Naive thymus-derived CD8-positive, alpha-beta T cell (primary cell): ENCODE measurements at regions not wholly inside any gene's neighbourhood (a gene's known extent, or its start where the extent isn't known, plus 50 kb on each side); places are given as distances from the start of the nearest gene placed in this dataset.

Experiments
- ATAC-seq, 2 donors: fragments of 150-1000 bp; cut with Tn5 transposase in 1 of 2; sonication (Bioruptor Pico), chemical (Tn5 transposase) in 1 of 2; 1 replicate in 1 of 2; 2 replicates in 1 of 2; pipeline ENCODE4 v1.10.0; 2021; ENCODE audit warnings: mild to moderate bottlenecking in 2 of 2, moderate library complexity in 2 of 2
- POLR2A ChIA-PET: fragments of 350-600 bp; sonication (Branson Sonifier 250); formaldehyde crosslinking; loops from one replicate; lab custom pipeline; 2021; ENCODE audit warnings: antibody characterized with exemption; lab: Charles Lee
- DNase-seq, 10 donors: peaks; one replicate each; pipeline versions ENCODE4 v3.0.0 to v3.0.0-alpha.2; 2020 to 2022
- H3K27ac Mint-ChIP-seq, 10 donors: one replicate each; pipeline ENCODE4 v1.8.0; 2020 to 2022; ENCODE audit warnings: mild to moderate bottlenecking in 10 of 10, mixed read lengths in 10 of 10, moderate library complexity in 4 of 10, inconsistent platforms in 1 of 10
- H3K27me3 Mint-ChIP-seq, 5 donors: one replicate each; pipeline ENCODE4 v1.8.0; 2021 to 2022; ENCODE audit warnings: mixed read lengths in 5 of 5
- H3K36me3 Mint-ChIP-seq, 3 donors: one replicate each; pipeline ENCODE4 v1.8.0; 2020 to 2022; ENCODE audit warnings: mixed read lengths in 3 of 3, mild to moderate bottlenecking in 2 of 3, inconsistent platforms in 1 of 3
- H3K4me1 Mint-ChIP-seq, 4 donors: one replicate each; pipeline ENCODE4 v1.8.0; 2021 to 2022; ENCODE audit warnings: mixed read lengths in 4 of 4
- H3K4me3 Mint-ChIP-seq, 10 donors: one replicate each; pipeline ENCODE4 v1.8.0; 2020 to 2022; ENCODE audit warnings: mild to moderate bottlenecking in 10 of 10, mixed read lengths in 10 of 10, moderate library complexity in 6 of 10, inconsistent platforms in 1 of 10
- H3K9me3 Mint-ChIP-seq, 9 donors: one replicate each; pipeline ENCODE4 v1.8.0; 2020 to 2022; ENCODE audit warnings: mixed read lengths in 9 of 9, mild to moderate bottlenecking in 3 of 9, inconsistent platforms in 1 of 9, moderate library complexity in 1 of 9

DNA sequence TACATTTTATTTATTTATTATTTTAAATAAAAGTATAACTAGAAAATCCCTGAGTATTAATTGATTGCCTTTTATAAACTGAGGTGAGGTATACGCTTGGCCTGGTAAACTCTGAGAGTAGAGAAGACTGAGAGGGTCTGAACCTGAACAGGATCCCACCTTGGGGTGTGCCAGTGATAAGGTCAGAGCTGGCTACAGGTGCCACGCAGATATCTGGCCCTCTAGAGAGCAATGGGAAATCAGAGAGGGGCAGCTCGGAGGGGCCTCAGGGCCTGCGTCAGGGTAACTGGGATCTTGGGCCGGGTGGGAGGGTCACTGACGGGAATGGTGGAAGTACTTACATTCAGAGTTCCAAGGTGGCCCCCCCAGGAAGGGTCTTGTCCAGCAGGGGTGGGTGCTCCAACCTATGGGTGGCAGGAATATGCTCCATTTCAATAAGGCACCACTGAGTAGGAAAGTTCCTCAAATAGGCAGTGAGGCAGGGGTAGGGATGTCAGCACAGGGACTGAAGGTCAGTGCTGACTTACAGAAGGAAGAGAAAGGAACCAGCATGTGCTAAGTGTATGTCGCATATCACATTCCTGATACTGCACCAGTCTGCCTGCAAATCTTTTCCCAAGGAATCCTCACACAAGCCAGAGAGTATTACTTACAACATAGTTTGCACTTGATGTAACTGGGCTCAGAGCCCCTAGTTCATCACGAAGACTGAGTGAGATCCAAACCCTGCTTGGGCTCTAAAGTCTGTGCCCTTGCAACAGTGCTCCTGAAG lies 706.0 kb upstream of the RAB6C start:
- POLR2A ChIA-PET = no interaction called here
- Mint-ChIP-seq H3K4me3 (no peak overlapping the region), H3K27ac (no peak overlapping the region), H3K27me3 (peaks cover 0 to 6% (median 0%) of the 10 kb centered on the region in 5 donors), H3K36me3 (peaks cover 0 to 7% (median 3%) of the 10 kb centered on the region in 3 donors), H3K4me1 (no peaks in the 10 kb centered on the region), H3K9me3 (peaks cover 2 to 19% (median 8%) of the 10 kb centered on the region in 9 donors)
- ATAC-seq (no peak), DNase-seq (no peak)

- DNase-seq (no peak), ATAC-seq (no peak)
- Mint-ChIP-seq H3K4me1 (no peaks in the 10 kb centered on the region), H3K27me3 (peaks cover 0 to 8% (median 0%) of the 10 kb centered on the region in 5 donors), H3K9me3 (peaks cover 0 to 19% (median 8%) of the 10 kb centered on the region in 9 donors), H3K27ac (no peak overlapping the region), H3K4me3 (no peak overlapping the region), H3K36me3 (peaks cover 0 to 4% (median 3%) of the 10 kb centered on the region in 3 donors)
- POLR2A ChIA-PET = no interaction called here
Observed at GRCh38 chr2:129274038-129274415, 705.4 kb upstream of the RAB6C start.

DNA sequence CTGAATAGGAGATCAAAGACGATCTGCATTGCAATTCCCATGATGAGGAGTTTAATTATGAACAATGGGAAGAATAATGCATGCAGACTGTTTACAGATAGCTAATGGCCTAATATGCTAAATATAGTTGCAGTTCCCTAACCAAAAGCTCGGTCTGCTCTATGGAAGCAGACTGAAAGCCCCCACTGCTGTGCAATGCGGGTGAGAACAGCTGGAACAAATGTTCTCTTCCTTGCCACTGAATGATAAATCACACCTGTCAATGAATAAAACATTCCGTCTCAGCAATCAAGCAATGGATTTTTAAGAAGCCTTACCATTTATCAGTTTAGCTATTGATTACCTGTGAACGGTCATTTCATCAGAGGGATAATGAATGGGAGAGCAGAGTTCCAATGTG lies 704.5 kb upstream of the RAB6C start:
- Mint-ChIP-seq H3K36me3 (peaks cover 0 to 4% (median 3%) of the 10 kb centered on the region in 3 donors), H3K4me1 (no peaks in the 10 kb centered on the region), H3K27ac (no peak overlapping the region), H3K9me3 (peaks cover 0 to 10% (median 8%) of the 10 kb centered on the region in 9 donors), H3K27me3 (peaks cover 0 to 8% (median 0%) of the 10 kb centered on the region in 5 donors), H3K4me3 (no peak overlapping the region)
- POLR2A ChIA-PET = no interaction called here
- DNase-seq = no peak
- ATAC-seq = no peak

DNA sequence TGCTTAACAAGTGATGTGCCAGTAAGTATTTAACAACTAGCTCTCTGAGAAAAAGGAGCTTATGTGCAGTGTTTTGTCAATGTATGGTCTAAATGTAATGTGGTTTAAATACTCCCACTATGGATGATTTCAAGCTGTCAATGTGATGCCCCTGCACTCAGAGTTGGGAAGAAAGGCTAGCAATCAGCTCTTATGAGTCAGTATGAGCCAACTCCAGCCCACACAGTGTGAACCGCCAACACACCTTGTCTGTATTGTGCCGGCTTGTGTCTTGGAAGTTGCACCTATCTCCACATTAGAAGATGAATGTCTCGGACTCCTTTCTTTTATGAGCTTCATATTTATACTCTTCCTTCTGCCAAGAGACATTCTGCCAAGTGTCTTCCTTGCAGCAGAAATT lies 703.8 kb upstream of the RAB6C start:
- Mint-ChIP-seq H3K27ac (no peak overlapping the region), H3K9me3 (peaks cover 0 to 3% (median under 1%) of the 10 kb centered on the region in 9 donors), H3K36me3 (no peaks in the 10 kb centered on the region), H3K4me3 (no peak overlapping the region), H3K27me3 (peaks cover 0 to 4% (median 0%) of the 10 kb centered on the region in 5 donors), H3K4me1 (no peaks in the 10 kb centered on the region)
- POLR2A ChIA-PET = no interaction called here
- no peak for ATAC-seq
- DNase-seq = no peak

DNA sequence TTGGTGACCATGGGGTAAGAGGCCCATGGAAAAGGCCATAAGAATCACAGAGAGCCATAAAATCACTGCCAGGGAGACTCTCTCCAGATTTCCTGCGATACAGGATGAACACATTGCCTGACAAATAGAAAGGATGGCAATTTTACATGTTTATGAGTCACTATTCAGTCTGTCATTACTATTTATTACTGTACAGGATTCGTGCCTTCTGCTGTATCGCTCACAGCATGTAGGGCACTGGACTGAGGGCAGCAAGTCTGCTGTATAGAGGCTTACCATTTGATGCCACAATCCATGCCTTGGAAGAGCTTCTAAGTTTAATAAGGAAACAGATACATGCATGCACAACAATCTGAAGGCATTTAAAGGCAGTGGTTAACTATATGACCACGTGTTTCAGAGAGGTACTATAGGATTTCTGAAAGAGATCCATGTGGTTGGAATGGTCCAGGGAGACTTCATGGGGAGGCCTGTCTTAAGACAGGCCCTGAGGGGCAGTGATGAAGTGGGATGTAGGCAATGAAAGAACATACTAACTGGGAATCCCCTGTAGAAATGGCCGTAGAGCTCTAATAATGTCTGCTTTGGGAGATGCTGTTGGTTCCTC lies 702.4 kb upstream of the RAB6C start:
- Mint-ChIP-seq H3K4me3 (no peak overlapping the region), H3K27me3 (peaks cover 0 to 4% (median 0%) of the 10 kb centered on the region in 5 donors), H3K27ac (no peak overlapping the region), H3K36me3 (no peaks in the 10 kb centered on the region), H3K4me1 (no peaks in the 10 kb centered on the region), H3K9me3 (peaks cover 0 to 3% (median 0%) of the 10 kb centered on the region in 9 donors)
- DNase-seq = no peak
- POLR2A ChIA-PET = no interaction called here
- ATAC-seq = no peak

- no peak overlapping the region for H3K27ac Mint-ChIP-seq
- peaks cover 0 to 3% (median 0%) of the 10 kb centered on the region in 9 donors for H3K9me3 Mint-ChIP-seq
- H3K36me3 Mint-ChIP-seq = no peaks in the 10 kb centered on the region
- DNase-seq (no peak), ATAC-seq (no peak)
- POLR2A ChIA-PET = no interaction called here
- no peak overlapping the region for H3K4me3 Mint-ChIP-seq
- H3K27me3 Mint-ChIP-seq = peaks cover 0 to 4% (median 0%) of the 10 kb centered on the region in 5 donors
- no peaks in the 10 kb centered on the region for H3K4me1 Mint-ChIP-seq
Observed at GRCh38 chr2:129277585-129277981, 701.9 kb upstream of the RAB6C start.

DNA sequence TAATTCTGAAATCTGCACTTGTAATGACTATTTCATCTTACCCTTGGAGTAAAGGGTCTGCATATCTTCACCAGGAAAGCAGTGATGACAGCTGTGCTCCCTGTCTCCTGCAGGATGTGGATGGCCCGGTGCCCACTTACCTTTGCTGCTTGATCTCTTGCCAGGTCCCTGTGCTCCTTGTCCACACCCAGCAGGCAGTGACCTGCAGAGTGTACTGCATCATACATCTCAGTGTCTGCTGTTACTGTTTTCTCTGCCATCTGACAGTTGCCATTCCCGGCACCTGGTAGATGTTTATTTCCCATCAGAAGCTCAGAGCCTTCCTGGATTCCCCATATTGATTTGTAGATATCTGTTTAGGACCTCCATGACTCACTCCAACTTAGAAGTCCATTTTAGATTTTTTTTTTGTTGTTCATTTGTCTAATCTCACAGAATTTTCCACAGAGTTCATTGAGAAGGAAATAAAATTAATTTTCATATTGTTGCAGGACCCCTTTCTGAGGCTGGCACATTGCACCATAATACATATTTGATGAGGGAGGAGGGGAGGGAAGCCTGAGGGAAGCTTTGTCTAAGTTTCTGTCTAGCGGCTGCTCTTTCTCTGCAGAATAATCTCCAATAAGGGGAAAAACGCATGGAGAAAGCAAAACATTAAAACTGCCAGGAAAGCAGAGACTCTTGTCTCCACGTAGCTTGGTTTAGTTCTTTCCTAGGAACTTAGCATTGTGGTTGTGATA lies 697.5 kb upstream of the RAB6C start:
- Mint-ChIP-seq H3K4me3 (no peak overlapping the region), H3K9me3 (peaks cover 0 to 4% (median 3%) of the 10 kb centered on the region in 9 donors), H3K4me1 (no peaks in the 10 kb centered on the region), H3K27ac (no peak overlapping the region), H3K27me3 (peaks cover 0 to 4% (median 0%) of the 10 kb centered on the region in 5 donors), H3K36me3 (no peaks in the 10 kb centered on the region)
- no peak for ATAC-seq
- POLR2A ChIA-PET = no interaction called here
- DNase-seq = no peak

DNA sequence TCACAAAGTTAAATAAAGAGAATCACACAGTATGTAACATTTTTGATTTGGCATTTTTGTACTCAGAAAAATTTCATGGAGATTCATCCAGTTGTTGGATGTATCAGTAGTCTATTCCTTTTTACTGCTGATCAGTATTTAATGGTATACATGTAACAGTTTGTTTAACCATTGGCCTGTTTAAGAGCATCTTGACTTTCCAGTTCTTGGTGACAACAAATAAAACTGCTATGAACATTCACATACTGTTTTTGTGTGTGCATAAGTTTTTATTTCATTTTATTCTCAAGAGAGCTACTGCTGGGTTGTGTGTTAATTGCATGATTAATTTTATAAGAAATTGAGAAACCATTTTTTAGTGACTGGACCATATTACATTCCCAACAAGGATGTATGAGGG lies 694.5 kb upstream of the RAB6C start:
- no peaks in the 10 kb centered on the region for H3K4me1 Mint-ChIP-seq
- peaks cover 0 to 4% (median 2%) of the 10 kb centered on the region in 5 donors for H3K27me3 Mint-ChIP-seq
- POLR2A ChIA-PET = no interaction called here
- no peaks in the 10 kb centered on the region for H3K36me3 Mint-ChIP-seq
- H3K9me3 Mint-ChIP-seq = peaks cover 0 to 4% (median 0%) of the 10 kb centered on the region in 9 donors
- H3K4me3 Mint-ChIP-seq = no peak overlapping the region
- H3K27ac Mint-ChIP-seq = no peak overlapping the region
- ATAC-seq (no peak), DNase-seq (no peak)

DNA sequence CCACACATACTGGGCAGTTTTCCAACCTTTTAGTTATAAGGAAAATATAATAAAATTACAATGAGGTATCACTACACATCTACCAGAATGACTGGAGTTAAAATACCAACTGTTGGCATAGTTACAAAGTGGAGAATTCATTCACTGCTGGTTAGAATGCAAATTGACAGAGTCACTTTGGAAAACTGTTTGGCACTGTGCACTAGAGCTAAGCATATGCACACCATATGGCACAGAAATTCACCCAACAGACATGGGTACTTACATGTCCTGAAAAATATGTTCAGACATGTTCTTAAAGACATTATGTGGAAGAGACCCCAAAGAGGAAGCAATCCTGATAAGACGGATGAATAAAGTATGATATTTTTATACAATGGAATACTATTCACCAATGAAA lies 686.1 kb upstream of the RAB6C start:
- DNase-seq = no peak
- POLR2A ChIA-PET = no interaction called here
- ATAC-seq = no peak
- no peaks in the 10 kb centered on the region for H3K4me1 Mint-ChIP-seq
- no peak overlapping the region for H3K4me3 Mint-ChIP-seq
- peaks cover 0 to 11% (median 2%) of the 10 kb centered on the region in 9 donors for H3K9me3 Mint-ChIP-seq
- peaks cover 0 to 4% (median 0%) of the 10 kb centered on the region in 5 donors for H3K27me3 Mint-ChIP-seq
- no peak overlapping the region for H3K27ac Mint-ChIP-seq
- H3K36me3 Mint-ChIP-seq = no peaks in the 10 kb centered on the region

DNA sequence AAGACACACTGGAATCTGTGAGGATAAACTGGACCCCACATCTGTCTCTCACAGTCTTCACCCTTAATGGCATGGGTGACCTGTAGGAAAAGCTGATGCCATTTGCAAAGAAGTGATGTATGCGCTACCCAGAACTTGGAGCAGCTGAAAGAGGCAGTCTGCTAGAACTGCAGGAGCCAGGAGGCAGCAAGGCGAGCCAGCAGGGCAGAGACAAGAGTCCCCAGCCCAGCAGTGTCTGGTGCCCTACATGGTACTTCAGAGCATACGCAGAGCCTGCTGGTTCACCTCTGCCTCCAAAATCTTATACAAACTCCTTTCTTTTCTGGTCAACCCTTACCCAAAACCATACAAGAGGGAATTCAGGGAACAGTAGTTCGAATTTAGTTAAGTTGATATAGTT lies 683.1 kb upstream of the RAB6C start:
- no peaks in the 10 kb centered on the region for H3K4me1 Mint-ChIP-seq
- DNase-seq (no peak), ATAC-seq (no peak)
- no peaks in the 10 kb centered on the region for H3K36me3 Mint-ChIP-seq
- POLR2A ChIA-PET = no interaction called here
- H3K27me3 Mint-ChIP-seq = peaks cover 0 to 14% (median 6%) of the 10 kb centered on the region in 5 donors
- H3K4me3 Mint-ChIP-seq = no peak overlapping the region
- peaks cover 0 to 11% (median 2%) of the 10 kb centered on the region in 9 donors for H3K9me3 Mint-ChIP-seq
- no peak overlapping the region for H3K27ac Mint-ChIP-seq

DNA sequence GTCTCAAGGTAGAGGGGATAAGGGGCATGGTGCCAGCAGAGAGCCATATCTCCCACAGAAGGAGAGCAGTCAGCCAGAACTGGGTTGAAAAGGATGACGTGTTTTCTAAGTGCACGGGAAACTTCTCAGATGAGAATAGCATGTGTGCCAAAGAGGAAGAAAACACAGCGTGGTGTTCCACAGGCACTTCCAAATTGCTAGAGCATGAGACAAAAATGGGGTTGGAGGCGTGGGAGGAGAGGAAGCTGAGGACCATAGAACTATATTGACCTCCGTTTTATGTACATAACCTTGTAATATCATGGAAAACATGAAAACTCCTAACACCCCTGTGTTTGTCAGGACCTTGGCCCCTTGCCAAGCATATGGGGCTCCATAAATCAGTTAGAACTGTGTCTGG lies 682.7 kb upstream of the RAB6C start:
- POLR2A ChIA-PET = no interaction called here
- peaks cover 0 to 11% (median 2%) of the 10 kb centered on the region in 9 donors for H3K9me3 Mint-ChIP-seq
- H3K27me3 Mint-ChIP-seq = peaks cover 0 to 14% (median 6%) of the 10 kb centered on the region in 5 donors
- DNase-seq (no peak), ATAC-seq (no peak)
- H3K27ac Mint-ChIP-seq = no peak overlapping the region
- H3K4me3 Mint-ChIP-seq = no peak overlapping the region
- H3K36me3 Mint-ChIP-seq = no peaks in the 10 kb centered on the region
- H3K4me1 Mint-ChIP-seq = no peaks in the 10 kb centered on the region

DNA sequence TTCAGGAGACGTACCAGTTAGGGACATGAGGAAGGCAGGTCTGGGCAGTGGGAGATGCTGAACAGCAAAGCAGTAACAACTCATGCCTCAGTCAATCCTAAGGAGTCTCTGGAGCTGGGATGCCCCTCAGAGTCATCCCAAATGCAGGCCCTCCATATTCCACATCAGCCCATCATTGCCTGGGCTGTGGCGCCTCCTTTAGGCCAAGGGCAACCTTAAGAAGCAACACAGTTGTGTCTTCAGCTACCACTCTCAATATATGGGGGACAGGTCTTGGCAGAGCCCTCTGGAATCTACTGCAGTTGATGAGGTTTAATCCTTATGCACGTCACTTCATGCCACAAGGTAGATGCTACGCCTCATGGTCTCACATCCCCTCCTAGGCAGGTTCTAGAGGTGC lies 682.0 kb upstream of the RAB6C start:
- no peak overlapping the region for H3K4me3 Mint-ChIP-seq
- H3K27me3 Mint-ChIP-seq = peaks cover 0 to 19% (median 6%) of the 10 kb centered on the region in 5 donors
- H3K9me3 Mint-ChIP-seq = peaks cover 0 to 11% (median 0%) of the 10 kb centered on the region in 9 donors
- no peaks in the 10 kb centered on the region for H3K4me1 Mint-ChIP-seq
- H3K36me3 Mint-ChIP-seq = no peaks in the 10 kb centered on the region
- DNase-seq (no peak), ATAC-seq (no peak)
- no peak overlapping the region for H3K27ac Mint-ChIP-seq
- POLR2A ChIA-PET = no interaction called here

DNA sequence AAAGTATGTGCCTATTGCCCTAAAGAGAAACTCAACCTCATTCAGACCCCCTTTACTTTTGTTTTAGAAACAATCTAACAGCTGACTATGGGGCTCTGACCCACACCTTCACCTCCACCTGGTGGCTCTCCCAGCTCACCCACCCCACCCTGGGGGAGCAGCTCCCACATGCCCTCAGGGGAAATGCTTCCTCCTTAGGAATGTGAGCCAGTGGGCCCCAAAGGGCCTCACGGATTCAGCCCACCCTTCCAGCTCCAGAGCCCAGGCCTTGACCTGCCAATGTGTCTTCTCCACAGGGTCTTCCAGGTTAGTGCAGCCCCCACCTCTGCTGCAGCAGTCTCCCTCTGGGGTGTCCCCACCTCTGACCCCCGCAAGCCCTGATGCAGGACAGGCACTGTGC lies 680.1 kb upstream of the RAB6C start:
- Mint-ChIP-seq H3K27ac (no peak overlapping the region), H3K9me3 (peaks cover 0 to 2% (median 0%) of the 10 kb centered on the region in 9 donors), H3K4me1 (no peaks in the 10 kb centered on the region), H3K27me3 (peaks cover 1 to 28% (median 8%) of the 10 kb centered on the region in 5 donors), H3K4me3 (no peak overlapping the region), H3K36me3 (no peaks in the 10 kb centered on the region)
- ATAC-seq (no peak), DNase-seq (no peak)
- POLR2A ChIA-PET = no interaction called here
